ENCODE measurements at regions not wholly inside any gene's neighbourhood (a gene's known extent, or its start where the extent isn't known, plus 50 kb on each side); places are given as distances from the start of the nearest gene placed in this dataset.

DNA sequence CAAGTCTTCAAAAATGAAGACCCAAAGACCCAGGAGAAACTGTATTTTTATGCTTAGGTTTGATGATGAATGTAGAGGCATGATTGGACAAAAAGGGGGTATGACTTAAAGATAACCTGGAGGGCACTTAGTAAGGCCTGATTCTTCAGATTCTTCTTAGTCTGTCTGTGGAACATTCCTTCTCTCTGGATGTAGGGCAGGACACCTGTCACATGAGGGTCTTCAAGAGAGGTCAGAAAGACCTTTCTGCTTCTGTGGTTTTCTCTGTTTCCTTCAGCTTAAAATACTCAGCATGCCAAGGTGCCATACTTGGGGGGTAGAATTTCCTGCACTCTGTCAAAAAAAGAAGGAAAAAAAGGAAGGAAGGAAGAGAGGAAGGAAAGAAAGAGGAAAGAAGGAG lies 78.1 kb downstream of the BLID start:
- DNase-seq (ENCODE audit: low spot score) = no peak
- in situ Hi-C loops (cut with HindIII; ENCODE audit: extremely low pct_ligation_motif_present, low pct_unique_long_range_greater_than_20kb) (no loop called here), intact Hi-C loops (cut with micrococcal nuclease; ENCODE audit: unreplicated experiment) (no loop called here)
- Histone ChIP-seq H3K4me3 (replicated peaks in 1 of 3; ENCODE audit: insufficient read depth in 1 of 3, low read depth in 2 of 3, low read length in 3 of 3) (no peak overlapping the region), H3K79me2 (ENCODE audit: insufficient read depth, low read length) (no peaks in the 10 kb centered on the region), H3K27me3 (ENCODE audit: control insufficient read depth in 1 of 2, insufficient read depth in 2 of 2, low read length in 2 of 2) (no peaks in the 10 kb centered on the region), H3K4me2 (ENCODE audit: low read depth, low read length) (no peak overlapping the region), H3K9ac (ENCODE audit: insufficient read depth, low read depth, low read length) (no peak overlapping the region), H2AFZ (ENCODE audit: low read length) (no peak overlapping the region), H3K4me1 (ENCODE audit: insufficient read depth, low read length) (no peaks in the 10 kb centered on the region), H3K9me3 (ENCODE audit: low read length) (no peaks in the 10 kb centered on the region), H3K27ac (ENCODE audit: extremely low read length, insufficient read depth, low read length) (no peak overlapping the region), H4K20me1 (ENCODE audit: insufficient read depth, low read length) (no peaks in the 10 kb centered on the region), H3K36me3 (replicated peaks in 1 of 2; ENCODE audit: control insufficient read depth in 1 of 2, insufficient read depth in 2 of 2, low read length in 2 of 2) (no peaks in the 10 kb centered on the region)
- BruUV-seq (replicated peaks) = no TSS peak
- ATAC-seq = no peak
- ChIA-PET POLR2A (no interaction called here), CTCF (ENCODE audit: low intra/inter-chr PET ratio, low total read pairs) (no interaction called here)
- no peak for FAIRE-seq
- TF ChIP-seq PATZ1 (CRISPR knock-in tag; IDR thresholded peaks at IDR 0.05) = no peak
- TF ChIP-seq TCF7 (IDR thresholded peaks at IDR 0.05; ENCODE audit: low read depth) = no peak
- TF ChIP-seq, protein P1, sequence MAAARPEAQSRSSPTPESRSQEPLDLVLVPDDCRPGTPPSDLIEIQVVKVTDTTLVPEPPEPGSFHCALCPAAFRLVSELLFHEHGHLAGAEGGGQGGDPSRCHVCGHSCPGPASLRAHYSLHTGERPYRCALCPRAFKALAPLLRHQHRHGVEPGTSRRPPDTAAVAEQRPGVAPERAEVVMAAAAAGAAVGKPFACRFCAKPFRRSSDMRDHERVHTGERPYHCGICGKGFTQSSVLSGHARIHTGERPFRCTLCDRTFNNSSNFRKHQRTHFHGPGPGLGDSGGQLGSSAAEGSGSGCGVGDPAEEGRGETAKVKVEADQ (CRISPR knock-in tag; IDR thresholded peaks at IDR 0.05; ENCODE audit: borderline replicate concordance) = no peak
- TF ChIP-seq, protein P2, sequence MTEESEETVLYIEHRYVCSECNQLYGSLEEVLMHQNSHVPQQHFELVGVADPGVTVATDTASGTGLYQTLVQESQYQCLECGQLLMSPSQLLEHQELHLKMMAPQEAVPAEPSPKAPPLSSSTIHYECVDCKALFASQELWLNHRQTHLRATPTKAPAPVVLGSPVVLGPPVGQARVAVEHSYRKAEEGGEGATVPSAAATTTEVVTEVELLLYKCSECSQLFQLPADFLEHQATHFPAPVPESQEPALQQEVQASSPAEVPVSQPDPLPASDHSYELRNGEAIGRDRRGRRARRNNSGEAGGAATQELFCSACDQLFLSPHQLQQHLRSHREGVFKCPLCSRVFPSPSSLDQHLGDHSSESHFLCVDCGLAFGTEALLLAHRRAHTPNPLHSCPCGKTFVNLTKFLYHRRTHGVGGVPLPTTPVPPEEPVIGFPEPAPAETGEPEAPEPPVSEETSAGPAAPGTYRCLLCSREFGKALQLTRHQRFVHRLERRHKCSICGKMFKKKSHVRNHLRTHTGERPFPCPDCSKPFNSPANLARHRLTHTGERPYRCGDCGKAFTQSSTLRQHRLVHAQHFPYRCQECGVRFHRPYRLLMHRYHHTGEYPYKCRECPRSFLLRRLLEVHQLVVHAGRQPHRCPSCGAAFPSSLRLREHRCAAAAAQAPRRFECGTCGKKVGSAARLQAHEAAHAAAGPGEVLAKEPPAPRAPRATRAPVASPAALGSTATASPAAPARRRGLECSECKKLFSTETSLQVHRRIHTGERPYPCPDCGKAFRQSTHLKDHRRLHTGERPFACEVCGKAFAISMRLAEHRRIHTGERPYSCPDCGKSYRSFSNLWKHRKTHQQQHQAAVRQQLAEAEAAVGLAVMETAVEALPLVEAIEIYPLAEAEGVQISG (CRISPR knock-in tag; IDR thresholded peaks at IDR 0.05) = no peak
- TF ChIP-seq, protein P3, sequence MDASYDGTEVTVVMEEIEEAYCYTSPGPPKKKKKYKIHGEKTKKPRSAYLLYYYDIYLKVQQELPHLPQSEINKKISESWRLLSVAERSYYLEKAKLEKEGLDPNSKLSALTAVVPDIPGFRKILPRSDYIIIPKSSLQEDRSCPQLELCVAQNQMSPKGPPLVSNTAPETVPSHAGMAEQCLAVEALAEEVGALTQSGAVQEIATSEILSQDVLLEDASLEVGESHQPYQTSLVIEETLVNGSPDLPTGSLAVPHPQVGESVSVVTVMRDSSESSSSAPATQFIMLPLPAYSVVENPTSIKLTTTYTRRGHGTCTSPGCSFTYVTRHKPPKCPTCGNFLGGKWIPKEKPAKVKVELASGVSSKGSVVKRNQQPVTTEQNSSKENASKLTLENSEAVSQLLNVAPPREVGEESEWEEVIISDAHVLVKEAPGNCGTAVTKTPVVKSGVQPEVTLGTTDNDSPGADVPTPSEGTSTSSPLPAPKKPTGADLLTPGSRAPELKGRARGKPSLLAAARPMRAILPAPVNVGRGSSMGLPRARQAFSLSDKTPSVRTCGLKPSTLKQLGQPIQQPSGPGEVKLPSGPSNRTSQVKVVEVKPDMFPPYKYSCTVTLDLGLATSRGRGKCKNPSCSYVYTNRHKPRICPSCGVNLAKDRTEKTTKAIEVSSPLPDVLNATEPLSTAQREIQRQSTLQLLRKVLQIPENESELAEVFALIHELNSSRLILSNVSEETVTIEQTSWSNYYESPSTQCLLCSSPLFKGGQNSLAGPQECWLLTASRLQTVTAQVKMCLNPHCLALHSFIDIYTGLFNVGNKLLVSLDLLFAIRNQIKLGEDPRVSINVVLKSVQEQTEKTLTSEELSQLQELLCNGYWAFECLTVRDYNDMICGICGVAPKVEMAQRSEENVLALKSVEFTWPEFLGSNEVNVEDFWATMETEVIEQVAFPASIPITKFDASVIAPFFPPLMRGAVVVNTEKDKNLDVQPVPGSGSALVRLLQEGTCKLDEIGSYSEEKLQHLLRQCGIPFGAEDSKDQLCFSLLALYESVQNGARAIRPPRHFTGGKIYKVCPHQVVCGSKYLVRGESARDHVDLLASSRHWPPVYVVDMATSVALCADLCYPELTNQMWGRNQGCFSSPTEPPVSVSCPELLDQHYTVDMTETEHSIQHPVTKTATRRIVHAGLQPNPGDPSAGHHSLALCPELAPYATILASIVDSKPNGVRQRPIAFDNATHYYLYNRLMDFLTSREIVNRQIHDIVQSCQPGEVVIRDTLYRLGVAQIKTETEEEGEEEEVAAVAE (CRISPR knock-in tag; IDR thresholded peaks at IDR 0.05; ENCODE audit: borderline replicate concordance) = no peak
- TF ChIP-seq RORA (CRISPR knock-in tag; IDR thresholded peaks at IDR 0.05) = no peak
- no peak for TF ChIP-seq IKZF4 (CRISPR knock-in tag; IDR thresholded peaks at IDR 0.05; ENCODE audit: borderline replicate concordance, low read depth, not compliant biosample characterization)
- TF ChIP-seq ZNF343 (CRISPR knock-in tag; IDR thresholded peaks at IDR 0.05) = no peak
- no peak for TF ChIP-seq THAP11 (CRISPR knock-in tag; IDR thresholded peaks at IDR 0.05)

Measured in HepG2 (cell line).